ENCODE measurements at regions not wholly inside any gene's neighbourhood (a gene's known extent, or its start where the extent isn't known, plus 50 kb on each side); places are given as distances from the start of the nearest gene placed in this dataset.

DNA sequence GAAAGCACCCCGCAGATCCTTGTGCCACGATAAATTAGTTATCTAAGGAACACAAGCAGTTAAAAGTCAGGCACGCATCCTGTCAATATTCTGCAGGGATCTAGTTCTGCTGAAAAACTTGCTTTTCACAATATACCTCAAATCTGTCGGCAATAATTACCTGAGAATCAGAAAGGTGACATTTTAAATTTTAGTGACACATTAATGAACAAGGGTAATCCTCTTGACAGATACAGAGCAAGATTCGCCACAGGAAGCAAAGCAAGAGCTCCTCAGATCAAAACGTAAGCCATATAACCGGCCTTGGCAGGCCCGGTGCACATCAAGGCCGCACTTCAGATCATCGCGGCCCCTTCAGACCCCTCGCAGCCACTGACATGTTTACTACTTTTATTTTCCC is 185.7 kb downstream of the ATPSCKMT start:
- Mint-ChIP-seq H3K4me1 (no peaks in the 10 kb centered on the region), H3K4me3 (no peak overlapping the region), H3K27ac (no peak overlapping the region)

DNA sequence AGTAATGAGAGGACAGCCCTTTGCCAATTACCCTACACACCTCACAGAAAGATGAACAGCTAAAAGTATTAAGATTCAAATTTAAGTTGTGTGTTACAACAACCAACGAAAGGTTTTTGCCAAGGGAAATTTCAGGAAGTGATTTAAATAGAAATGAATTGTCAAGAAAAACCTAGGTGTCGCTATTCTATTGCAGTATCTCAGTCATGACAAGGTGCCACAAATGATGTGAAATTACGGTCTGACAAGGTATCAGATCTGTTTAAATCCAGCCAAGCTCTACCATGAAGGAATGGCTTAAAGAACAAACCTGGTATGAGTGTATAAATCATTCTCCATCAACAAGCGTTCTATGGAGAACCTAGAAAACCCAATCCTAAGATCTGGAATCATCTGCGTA is 189.7 kb downstream of the ATPSCKMT start:
- H3K4me1 Mint-ChIP-seq, result no peaks in the 10 kb centered on the region
- Histone ChIP-seq H3K9me3 (replicated peaks in 1 of 2; ENCODE audit: control insufficient read depth in 1 of 2, insufficient read depth in 1 of 2, low read length in 2 of 2) (peaks cover 0 to 3% of the 10 kb centered on the region in 2 donors), H3K9ac (ENCODE audit: insufficient read depth, low read length, poor library complexity, severe bottlenecking) (no peak overlapping the region), H3K4me3 (replicated peaks in 1 of 3; ENCODE audit: low read depth in 2 of 3, low read length in 3 of 3) (no peak overlapping the region), H3K27me3 (ENCODE audit: control insufficient read depth in 2 of 2, insufficient read depth in 2 of 2, low read length in 2 of 2) (no peaks in the 10 kb centered on the region), H3K4me2 (replicated peaks; ENCODE audit: extremely low read depth, low read length, poor library complexity, severe bottlenecking) (no peak overlapping the region), H3K79me2 (ENCODE audit: insufficient read depth, low read length) (no peaks in the 10 kb centered on the region), H3K4me1 (ENCODE audit: control insufficient read depth in 1 of 2, insufficient read depth in 2 of 2, low read length in 2 of 2) (no peaks in the 10 kb centered on the region), H4K20me1 (ENCODE audit: insufficient read depth, low read length) (no peaks in the 10 kb centered on the region), H3K27ac (ENCODE audit: low read depth in 1 of 2, low read length in 2 of 2) (no peak overlapping the region), H2AFZ (ENCODE audit: insufficient read depth, low read depth, low read length, poor library complexity, severe bottlenecking) (no peak overlapping the region), H3K36me3 (replicated peaks in 1 of 2; ENCODE audit: control insufficient read depth in 1 of 2, insufficient read depth in 2 of 2, low read length in 2 of 2) (no peaks in the 10 kb centered on the region)
- intact Hi-C loops (cut with micrococcal nuclease), result no loop called here
- TF ChIP-seq, protein P1, sequence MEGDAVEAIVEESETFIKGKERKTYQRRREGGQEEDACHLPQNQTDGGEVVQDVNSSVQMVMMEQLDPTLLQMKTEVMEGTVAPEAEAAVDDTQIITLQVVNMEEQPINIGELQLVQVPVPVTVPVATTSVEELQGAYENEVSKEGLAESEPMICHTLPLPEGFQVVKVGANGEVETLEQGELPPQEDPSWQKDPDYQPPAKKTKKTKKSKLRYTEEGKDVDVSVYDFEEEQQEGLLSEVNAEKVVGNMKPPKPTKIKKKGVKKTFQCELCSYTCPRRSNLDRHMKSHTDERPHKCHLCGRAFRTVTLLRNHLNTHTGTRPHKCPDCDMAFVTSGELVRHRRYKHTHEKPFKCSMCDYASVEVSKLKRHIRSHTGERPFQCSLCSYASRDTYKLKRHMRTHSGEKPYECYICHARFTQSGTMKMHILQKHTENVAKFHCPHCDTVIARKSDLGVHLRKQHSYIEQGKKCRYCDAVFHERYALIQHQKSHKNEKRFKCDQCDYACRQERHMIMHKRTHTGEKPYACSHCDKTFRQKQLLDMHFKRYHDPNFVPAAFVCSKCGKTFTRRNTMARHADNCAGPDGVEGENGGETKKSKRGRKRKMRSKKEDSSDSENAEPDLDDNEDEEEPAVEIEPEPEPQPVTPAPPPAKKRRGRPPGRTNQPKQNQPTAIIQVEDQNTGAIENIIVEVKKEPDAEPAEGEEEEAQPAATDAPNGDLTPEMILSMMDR (IDR thresholded peaks at IDR 0.05), result no peak
- no peak overlapping the region for H3K27ac Mint-ChIP-seq
- H3K9me3 Mint-ChIP-seq, result peaks cover 0 to 19% (median 3%) of the 10 kb centered on the region in 7 donors
- no peaks in the 10 kb centered on the region for H3K36me3 Mint-ChIP-seq
- DNase-seq, result no peak
- peaks cover 0 to 5% (median 2%) of the 10 kb centered on the region in 3 donors for H3K27me3 Mint-ChIP-seq (ENCODE audit: low read depth in 3 of 3)
- H3K4me3 Mint-ChIP-seq, result no peak overlapping the region
- whole genome bisulfite sequencing (ENCODE audit: insufficient coverage), result 82% methylated on average over 3 of the region's 5 CpGs

More for the DNA sequence above, 185.7 kb downstream of the ATPSCKMT start:
- Mint-ChIP-seq H3K27me3 (ENCODE audit: low read depth in 3 of 3) (peaks cover 2 to 3% (median 3%) of the 10 kb centered on the region in 3 donors), H3K9me3 (peaks cover 0 to 20% (median 5%) of the 10 kb centered on the region in 7 donors), H3K36me3 (no peaks in the 10 kb centered on the region)
- DNase-seq, result no peak
- H3K36me3 ChIP-seq (replicated peaks in 1 of 2; ENCODE audit: control insufficient read depth in 1 of 2, insufficient read depth in 2 of 2, low read length in 2 of 2), result no peaks in the 10 kb centered on the region
- H2AFZ ChIP-seq (ENCODE audit: insufficient read depth, low read depth, low read length, poor library complexity, severe bottlenecking), result no peak overlapping the region
- H3K4me3 ChIP-seq (replicated peaks in 1 of 3; ENCODE audit: low read depth in 2 of 3, low read length in 3 of 3), result no peak overlapping the region
- TF ChIP-seq, protein P1 (IDR thresholded peaks at IDR 0.05), result no peak
- H4K20me1 ChIP-seq (ENCODE audit: insufficient read depth, low read length), result no peaks in the 10 kb centered on the region
- no peaks in the 10 kb centered on the region for H3K4me1 ChIP-seq (ENCODE audit: control insufficient read depth in 1 of 2, insufficient read depth in 2 of 2, low read length in 2 of 2)
- intact Hi-C loops (cut with micrococcal nuclease), result no loop called here
- H3K27ac ChIP-seq (ENCODE audit: low read depth in 1 of 2, low read length in 2 of 2), result no peak overlapping the region
- H3K9ac ChIP-seq (ENCODE audit: insufficient read depth, low read length, poor library complexity, severe bottlenecking), result no peak overlapping the region
- H3K27me3 ChIP-seq (ENCODE audit: control insufficient read depth in 2 of 2, insufficient read depth in 2 of 2, low read length in 2 of 2), result no peaks in the 10 kb centered on the region
- WGBS (ENCODE audit: insufficient coverage), result 89% methylated on average over 7 of the region's 12 CpGs
- H3K4me2 ChIP-seq (replicated peaks; ENCODE audit: extremely low read depth, low read length, poor library complexity, severe bottlenecking), result no peak overlapping the region
- H3K79me2 ChIP-seq (ENCODE audit: insufficient read depth, low read length), result no peaks in the 10 kb centered on the region
- H3K9me3 ChIP-seq (replicated peaks in 1 of 2; ENCODE audit: control insufficient read depth in 1 of 2, insufficient read depth in 1 of 2, low read length in 2 of 2), result peaks cover 8 to 9% of the 10 kb centered on the region in 2 donors
